ENCODE measurements at regions not wholly inside any gene's neighbourhood (a gene's known extent, or its start where the extent isn't known, plus 50 kb on each side); places are given as distances from the start of the nearest gene placed in this dataset.

DNA sequence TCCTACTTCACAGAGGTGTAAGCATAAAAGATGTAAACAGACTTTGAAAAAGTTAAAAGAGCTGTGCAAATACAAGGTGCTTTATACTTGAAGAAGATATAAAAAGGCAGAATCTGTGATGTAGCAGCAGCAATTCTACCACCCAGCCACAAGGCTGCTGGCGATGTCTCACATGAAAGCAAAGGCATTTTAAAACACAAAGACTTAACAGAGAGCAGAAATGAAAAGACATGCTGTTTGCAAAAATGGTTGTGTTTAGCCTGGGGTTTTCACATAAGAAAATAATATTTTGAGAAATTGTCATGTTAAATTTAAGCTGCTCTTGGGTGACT, 85.5 kb upstream of the ZNF800 start:
- TF ChIP-seq KDM4A (IDR thresholded peaks at IDR 0.05; ENCODE audit: low read depth, low read length, severe bottlenecking) (no peak), ZNF274 (IDR thresholded peaks at IDR 0.05; ENCODE audit: borderline replicate concordance, extremely low read depth, low read length) (no peak), KDM1A (IDR thresholded peaks at IDR 0.05; ENCODE audit: borderline replicate concordance, low read length) (no peak), RAD21 (IDR thresholded peaks at IDR 0.05 in 1 of 2, conservative IDR thresholded peaks at IDR 0.05 in 1 of 2; ENCODE audit: low read depth in 2 of 2, low read length in 2 of 2) (no peak; a peak in 1 of 4 replicates), EGR1 (IDR thresholded peaks at IDR 0.05; ENCODE audit: borderline replicate concordance, low read depth, low read length) (no peak), SRF (IDR thresholded peaks at IDR 0.05; ENCODE audit: low read depth, low read length) (no peak), NANOG (IDR thresholded peaks at IDR 0.05; ENCODE audit: insufficient read depth, low read depth, low read length, poor library complexity, severe bottlenecking) (no peak), TAF1 (IDR thresholded peaks at IDR 0.05; ENCODE audit: low read depth, low read length) (no peak), TCF12 (IDR thresholded peaks at IDR 0.05; ENCODE audit: low read depth, low read length) (no peak), POLR2A (IDR thresholded peaks at IDR 0.05; ENCODE audit: control extremely low read depth in 1 of 2, low read depth in 2 of 2, low read length in 2 of 2) (no peak), CHD1 (IDR thresholded peaks at IDR 0.05; ENCODE audit: low read depth, low read length) (no peak)
- TF ChIP-seq, protein P1, sequence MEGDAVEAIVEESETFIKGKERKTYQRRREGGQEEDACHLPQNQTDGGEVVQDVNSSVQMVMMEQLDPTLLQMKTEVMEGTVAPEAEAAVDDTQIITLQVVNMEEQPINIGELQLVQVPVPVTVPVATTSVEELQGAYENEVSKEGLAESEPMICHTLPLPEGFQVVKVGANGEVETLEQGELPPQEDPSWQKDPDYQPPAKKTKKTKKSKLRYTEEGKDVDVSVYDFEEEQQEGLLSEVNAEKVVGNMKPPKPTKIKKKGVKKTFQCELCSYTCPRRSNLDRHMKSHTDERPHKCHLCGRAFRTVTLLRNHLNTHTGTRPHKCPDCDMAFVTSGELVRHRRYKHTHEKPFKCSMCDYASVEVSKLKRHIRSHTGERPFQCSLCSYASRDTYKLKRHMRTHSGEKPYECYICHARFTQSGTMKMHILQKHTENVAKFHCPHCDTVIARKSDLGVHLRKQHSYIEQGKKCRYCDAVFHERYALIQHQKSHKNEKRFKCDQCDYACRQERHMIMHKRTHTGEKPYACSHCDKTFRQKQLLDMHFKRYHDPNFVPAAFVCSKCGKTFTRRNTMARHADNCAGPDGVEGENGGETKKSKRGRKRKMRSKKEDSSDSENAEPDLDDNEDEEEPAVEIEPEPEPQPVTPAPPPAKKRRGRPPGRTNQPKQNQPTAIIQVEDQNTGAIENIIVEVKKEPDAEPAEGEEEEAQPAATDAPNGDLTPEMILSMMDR (IDR thresholded peaks at IDR 0.05; ENCODE audit: control extremely low read depth in 1 of 3, insufficient read depth in 1 of 3, low read depth in 1 of 3, low read length in 3 of 3) = peak in 1 of 3 experiments; percentile 41; a peak in 1 of 4 replicates
